ENCODE measurements at regions not wholly inside any gene's neighbourhood (a gene's known extent, or its start where the extent isn't known, plus 50 kb on each side); places are given as distances from the start of the nearest gene placed in this dataset.

- BruUV-seq (replicated peaks) = no TSS peak
- SMC1A ChIA-PET (ENCODE audit: uncharacterized antibody, unreplicated experiment) = no interaction called here
- H3K4me3 ChIP-seq = no peak overlapping the region
- H3K9ac ChIP-seq (ENCODE audit: control insufficient read depth, insufficient read depth, low read length) = no peak overlapping the region
- ATAC-seq = no peak
- H3K27me3 ChIP-seq (replicated peaks in 1 of 2; ENCODE audit: control insufficient read depth in 2 of 2, insufficient read depth in 2 of 2, low read length in 1 of 2) = no peaks in the 10 kb centered on the region
- FAIRE-seq = no peak
- no peaks in the 10 kb centered on the region for H3K4me1 ChIP-seq (ENCODE audit: control insufficient read depth, insufficient read depth, low read length)
- H4K20me1 ChIP-seq (ENCODE audit: control insufficient read depth, insufficient read depth) = no peaks in the 10 kb centered on the region
- CTCF ChIA-PET = no interaction called here
- in situ Hi-C loops (cut with MboI) (no loop called here), intact Hi-C loops (cut with micrococcal nuclease; ENCODE audit: unreplicated experiment) (no loop called here)
- H3K4me2 ChIP-seq (ENCODE audit: control insufficient read depth, insufficient read depth) = no peak overlapping the region
- H3K27ac ChIP-seq (ENCODE audit: control insufficient read depth, insufficient read depth) = no peak overlapping the region
- TF ChIP-seq TARDBP (IDR thresholded peaks at IDR 0.05; ENCODE audit: borderline replicate concordance) = no peak
- no peak for TF ChIP-seq YBX1 (IDR thresholded peaks at IDR 0.05)
- no peak for TF ChIP-seq SREBF1 (IDR thresholded peaks at IDR 0.05; ENCODE audit: low read length)
- TF ChIP-seq YY1 (IDR thresholded peaks at IDR 0.05; ENCODE audit: low read depth, low read length) = no peak
- no peak for TF ChIP-seq CUX1 (IDR thresholded peaks at IDR 0.05; ENCODE audit: insufficient replicate concordance, low read depth, low read length)
- TF ChIP-seq TCF3 (IDR thresholded peaks at IDR 0.05; ENCODE audit: borderline replicate concordance, insufficient read depth, low read depth, low read length) = no peak
- no peak for TF ChIP-seq SREBF2 (IDR thresholded peaks at IDR 0.05; ENCODE audit: low read length)
- TF ChIP-seq POU2F2 (IDR thresholded peaks at IDR 0.05; ENCODE audit: borderline replicate concordance, low read depth, low read length) = no peak
- no peak for TF ChIP-seq ZNF384 (IDR thresholded peaks at IDR 0.05; ENCODE audit: borderline replicate concordance, low read depth, low read length)
- H2AFZ ChIP-seq (ENCODE audit: control insufficient read depth, low read depth, low read length) = no peak overlapping the region
- no peak for DNase-seq (ENCODE audit: low read depth, low spot score)
- RAD21 ChIA-PET (ENCODE audit: unreplicated experiment) = no interaction called here
- WGBS (ENCODE audit: insufficient coverage, insufficient replicate concordance, low lambda C conversion rate, missing lambda C conversion rate) = 2% methylated on average over 5 of the region's 5 CpGs
- no peaks in the 10 kb centered on the region for H3K79me2 ChIP-seq (ENCODE audit: control insufficient read depth, insufficient read depth, low read length)
- POLR2A ChIA-PET = no interaction called here
- no peaks in the 10 kb centered on the region for H3K9me3 ChIP-seq (replicated peaks; ENCODE audit: control insufficient read depth, insufficient read depth, low read length)
- no peaks in the 10 kb centered on the region for H3K36me3 ChIP-seq (ENCODE audit: control insufficient read depth in 2 of 2, insufficient read depth in 2 of 2, low read length in 1 of 2)
These were observed 1624.2 kb upstream of the TMEFF2 start for GRCh38 chr2:193818801-193819499.

All from GM12878 (cell line).